ENCODE measurements at regions not wholly inside any gene's neighbourhood (a gene's known extent, or its start where the extent isn't known, plus 50 kb on each side); places are given as distances from the start of the nearest gene placed in this dataset.

- no peak overlapping the region for H3K4me3 ChIP-seq (ENCODE audit: low read length)
- H3K4me2 ChIP-seq (ENCODE audit: low read length): peak overlapping the region; percentile 40
- H3K9ac ChIP-seq (ENCODE audit: low read length): no peak overlapping the region
- TF ChIP-seq CTCF (IDR thresholded peaks at IDR 0.05; ENCODE audit: low read depth, low read length) (no peak), EZH2phosphoT487 (IDR thresholded peaks at IDR 0.05; ENCODE audit: low read depth) (no peak)
- no peak overlapping the region for H3K27ac ChIP-seq (ENCODE audit: low read length)
- H4K20me1 ChIP-seq (ENCODE audit: insufficient read depth, low read length): no peaks in the 10 kb centered on the region
- no peaks in the 10 kb centered on the region for H3K36me3 ChIP-seq (replicated peaks; ENCODE audit: low read depth, low read length)
- H3K4me1 ChIP-seq (ENCODE audit: low read length): peaks cover 9% of the 10 kb centered on the region
- no peaks in the 10 kb centered on the region for H3K27me3 ChIP-seq (ENCODE audit: low read depth, low read length)
- no peak overlapping the region for H2AFZ ChIP-seq (ENCODE audit: low read depth, low read length)
- no peaks in the 10 kb centered on the region for H3K9me3 ChIP-seq (ENCODE audit: insufficient read depth, low read length)
- H3K79me2 ChIP-seq (ENCODE audit: low read length): no peaks in the 10 kb centered on the region
These were observed 489.8 kb upstream of the FANCL start for GRCh38 chr2:58730764-58731487.

GRCh38 chr2:58727981-58728656 is 487.0 kb upstream of the FANCL start:
- Histone ChIP-seq H3K9me3 (ENCODE audit: insufficient read depth, low read length) (no peaks in the 10 kb centered on the region), H3K79me2 (ENCODE audit: low read length) (no peaks in the 10 kb centered on the region), H3K27ac (ENCODE audit: low read length) (no peak overlapping the region), H3K36me3 (replicated peaks; ENCODE audit: low read depth, low read length) (no peaks in the 10 kb centered on the region), H3K4me3 (ENCODE audit: low read length) (no peak overlapping the region), H4K20me1 (ENCODE audit: insufficient read depth, low read length) (no peaks in the 10 kb centered on the region), H2AFZ (ENCODE audit: low read depth, low read length) (no peak overlapping the region), H3K4me2 (ENCODE audit: low read length) (no peak overlapping the region), H3K9ac (ENCODE audit: low read length) (no peak overlapping the region), H3K4me1 (ENCODE audit: low read length) (peaks cover 9% of the 10 kb centered on the region), H3K27me3 (ENCODE audit: low read depth, low read length) (no peaks in the 10 kb centered on the region)
- no peak for TF ChIP-seq CTCF (IDR thresholded peaks at IDR 0.05; ENCODE audit: low read depth, low read length)
- TF ChIP-seq EZH2phosphoT487 (IDR thresholded peaks at IDR 0.05; ENCODE audit: low read depth): no peak

GRCh38 chr2:58721912-58722591 is 480.9 kb upstream of the FANCL start:
- Histone ChIP-seq H3K27me3 (ENCODE audit: low read depth, low read length) (no peaks in the 10 kb centered on the region), H2AFZ (ENCODE audit: low read depth, low read length) (no peak overlapping the region), H3K4me1 (ENCODE audit: low read length) (no peaks in the 10 kb centered on the region), H3K4me2 (ENCODE audit: low read length) (no peak overlapping the region), H3K27ac (ENCODE audit: low read length) (no peak overlapping the region), H4K20me1 (ENCODE audit: insufficient read depth, low read length) (no peaks in the 10 kb centered on the region), H3K9ac (ENCODE audit: low read length) (no peak overlapping the region), H3K36me3 (replicated peaks; ENCODE audit: low read depth, low read length) (no peaks in the 10 kb centered on the region), H3K79me2 (ENCODE audit: low read length) (no peaks in the 10 kb centered on the region), H3K9me3 (ENCODE audit: insufficient read depth, low read length) (no peaks in the 10 kb centered on the region), H3K4me3 (ENCODE audit: low read length) (no peak overlapping the region)
- no peak for TF ChIP-seq CTCF (IDR thresholded peaks at IDR 0.05; ENCODE audit: low read depth, low read length)
- TF ChIP-seq EZH2phosphoT487 (IDR thresholded peaks at IDR 0.05; ENCODE audit: low read depth): no peak

Measured in OCI-LY3 (cell line).